GM19372 (cell line): ENCODE measurements at regions not wholly inside any gene's neighbourhood (a gene's known extent, or its start where the extent isn't known, plus 50 kb on each side); places are given as distances from the start of the nearest gene placed in this dataset.
"Not testable (repeated sequence)": the region's sequence is repeated elsewhere in the genome, so short reads cannot be mapped to it uniquely, and the experiment has no call there.

Source experiments
- ATAC-seq: cut with Tn5 transposase; IDR thresholded peaks from one replicate; pipeline ENCODE4 v1.9.1; 2021; ENCODE audit warnings: mild to moderate bottlenecking, low read depth, moderate library complexity; ENCODE audit not compliant: unreplicated experiment

- ATAC-seq, result no peak
Measured at GRCh38 chr13:65560936-65561335, 1669.2 kb downstream of the PCDH9 start.

DNA sequence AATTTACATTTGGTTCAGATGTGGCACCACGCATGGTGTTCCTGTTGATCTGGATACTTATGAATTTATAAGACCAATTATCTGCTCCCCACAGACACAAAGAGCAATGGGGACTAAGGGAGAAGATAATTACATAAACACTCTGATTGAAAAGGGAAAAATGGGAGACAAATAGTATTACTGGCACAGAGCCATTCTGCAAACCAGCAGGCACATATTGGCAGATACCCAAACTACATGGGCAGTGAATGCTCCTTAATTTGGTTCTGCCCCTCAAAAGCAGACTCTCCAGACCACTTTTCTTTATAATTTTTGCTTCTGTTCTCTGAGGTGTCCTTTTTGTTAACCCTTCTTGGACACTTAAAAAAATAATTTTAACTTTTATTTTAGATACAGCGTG lies 1674.2 kb downstream of the PCDH9 start:
- no peak for ATAC-seq

DNA sequence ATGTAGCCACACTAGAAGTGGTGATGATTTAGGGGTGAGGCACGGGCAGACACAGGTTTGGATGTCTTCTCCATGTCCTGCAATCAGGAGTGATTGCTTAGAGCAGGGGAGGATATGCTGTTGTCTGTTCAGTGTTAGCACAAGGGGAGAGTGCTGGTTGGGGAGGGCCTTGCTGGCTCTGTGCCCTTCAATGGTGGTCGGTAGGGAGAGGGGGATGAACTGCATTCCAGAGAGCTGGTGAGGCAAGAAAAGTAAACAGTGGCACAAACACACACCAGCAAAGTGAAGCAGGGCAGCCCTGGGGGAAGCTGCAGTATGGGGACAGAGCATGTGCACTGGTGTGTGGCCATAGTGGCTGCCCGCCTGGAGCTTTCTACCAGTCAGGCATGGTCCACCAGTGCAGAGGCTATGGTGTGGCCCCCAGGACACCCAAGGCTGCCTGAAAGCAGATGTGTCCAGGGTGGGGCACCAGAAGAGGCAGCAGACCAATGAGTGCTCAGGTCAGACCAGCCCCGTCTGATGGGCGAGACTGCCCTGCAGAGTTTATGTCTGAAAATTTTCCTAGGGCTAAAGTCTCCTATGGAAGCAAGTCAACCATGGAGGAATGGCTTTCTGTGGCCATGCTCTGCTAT lies 1676.9 kb downstream of the PCDH9 start:
- ATAC-seq, result no peak

DNA sequence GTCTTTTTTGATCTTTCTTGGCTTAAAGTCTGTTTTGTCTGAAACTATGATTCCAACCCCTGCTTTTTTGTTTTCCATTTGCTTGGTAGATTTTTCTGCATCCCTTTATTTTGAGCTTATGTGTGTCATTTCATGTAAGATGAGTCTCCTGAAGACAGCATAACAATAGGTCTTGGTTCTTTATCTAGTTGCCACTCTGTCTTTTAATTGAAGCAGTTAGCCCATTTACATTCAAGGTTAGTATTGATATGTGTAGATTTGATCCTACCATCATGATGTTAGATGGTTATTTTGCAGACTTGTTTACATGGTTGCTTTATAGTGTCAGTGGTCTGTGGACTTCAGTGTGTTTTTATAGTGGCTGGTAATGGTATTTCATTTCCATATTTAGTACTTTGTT lies 1678.9 kb downstream of the PCDH9 start:
- no peak for ATAC-seq

- ATAC-seq, result no peak
Measured at GRCh38 chr13:65540175-65540574, 1690.0 kb downstream of the PCDH9 start.

DNA sequence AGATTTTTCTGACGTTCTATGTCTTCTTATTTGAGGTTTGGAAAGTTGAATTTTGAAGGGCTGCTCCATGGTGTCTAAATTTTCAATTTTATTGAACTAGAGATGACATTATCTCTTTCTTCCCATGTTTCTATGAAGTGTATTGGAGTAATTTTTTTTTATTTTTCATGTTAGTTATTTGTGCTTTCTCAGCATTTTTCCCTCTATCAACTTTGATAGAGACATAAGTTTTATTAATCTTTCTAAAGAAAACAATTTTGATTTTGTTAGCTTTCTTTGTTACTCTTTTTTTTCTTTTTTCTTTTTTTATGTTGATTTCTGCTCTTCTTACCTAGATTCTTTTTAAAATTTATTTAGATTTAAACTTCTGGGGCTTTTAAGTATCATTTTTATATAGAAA lies 1694.8 kb downstream of the PCDH9 start:
- no peak for ATAC-seq

- ATAC-seq, result no peak
Measured at GRCh38 chr13:65532231-65532630, 1697.9 kb downstream of the PCDH9 start.

DNA sequence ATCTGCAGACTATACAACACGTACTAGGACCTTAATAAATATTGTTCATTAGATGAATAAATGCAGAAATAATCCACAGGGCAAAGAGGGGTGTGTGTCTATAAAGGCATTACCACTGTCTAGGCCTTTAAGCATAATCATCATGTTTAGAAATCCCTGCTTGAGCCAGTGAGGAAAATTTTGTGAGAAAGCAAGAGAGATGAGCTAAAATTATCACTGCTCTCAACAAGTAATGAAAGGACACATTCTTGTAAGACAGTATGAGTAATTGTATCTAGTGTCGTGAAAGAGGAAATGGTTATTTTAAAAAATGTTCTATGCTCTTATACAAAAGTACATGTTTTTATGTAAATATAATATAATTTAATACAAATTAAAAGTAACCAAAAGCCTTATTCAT lies 1699.4 kb downstream of the PCDH9 start:
- no peak for ATAC-seq

GRCh38 chr13:65529541-65529940 lies 1700.6 kb downstream of the PCDH9 start:
- no peak for ATAC-seq

DNA sequence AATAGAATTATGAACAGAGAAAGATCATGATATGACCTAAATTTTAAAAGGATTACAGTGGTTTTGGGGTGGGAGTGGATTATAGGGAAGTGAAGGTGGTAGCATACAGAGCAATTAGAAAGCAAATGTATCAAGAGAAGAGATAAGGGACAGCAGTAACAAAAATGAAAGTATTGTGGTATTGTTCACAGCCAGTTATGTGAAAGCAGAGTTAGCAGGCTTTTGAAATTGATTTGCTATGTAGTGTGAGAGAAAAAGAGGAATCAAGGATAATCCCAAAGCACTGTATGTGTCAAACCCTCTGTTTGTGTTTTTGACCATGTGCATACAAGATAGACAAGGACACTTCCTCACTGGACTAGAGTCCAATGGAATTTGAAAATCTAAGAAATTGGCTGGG lies 1721.4 kb downstream of the PCDH9 start:
- no peak for ATAC-seq

- no peak for ATAC-seq
Measured at GRCh38 chr13:65508338-65508737, 1721.8 kb downstream of the PCDH9 start.

GRCh38 chr13:65505941-65506340 lies 1724.2 kb downstream of the PCDH9 start:
- no peak for ATAC-seq

DNA sequence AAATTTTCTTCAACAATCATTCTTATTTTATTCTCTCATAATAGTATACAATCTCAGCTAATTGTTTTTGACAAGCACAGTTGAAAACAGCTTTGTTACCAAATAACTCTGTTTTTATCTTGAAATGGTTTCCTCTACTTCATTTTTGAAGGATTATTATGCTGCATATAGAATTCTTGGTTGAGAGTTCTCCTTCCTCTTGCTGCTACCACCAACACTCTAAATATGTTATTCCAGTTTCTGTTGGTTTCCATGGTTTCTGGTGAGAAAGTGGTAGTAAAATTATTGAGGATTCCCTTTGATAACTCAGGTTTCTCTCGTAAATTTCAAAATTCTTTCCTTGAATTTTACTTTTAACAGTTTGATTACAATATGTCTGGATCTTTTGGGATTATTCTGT lies 1725.9 kb downstream of the PCDH9 start:
- no peak for ATAC-seq

GRCh38 chr13:65500481-65500880 lies 1729.7 kb downstream of the PCDH9 start:
- no peak for ATAC-seq

- ATAC-seq, result no peak
Measured at GRCh38 chr13:65499256-65499655, 1730.9 kb downstream of the PCDH9 start.

DNA sequence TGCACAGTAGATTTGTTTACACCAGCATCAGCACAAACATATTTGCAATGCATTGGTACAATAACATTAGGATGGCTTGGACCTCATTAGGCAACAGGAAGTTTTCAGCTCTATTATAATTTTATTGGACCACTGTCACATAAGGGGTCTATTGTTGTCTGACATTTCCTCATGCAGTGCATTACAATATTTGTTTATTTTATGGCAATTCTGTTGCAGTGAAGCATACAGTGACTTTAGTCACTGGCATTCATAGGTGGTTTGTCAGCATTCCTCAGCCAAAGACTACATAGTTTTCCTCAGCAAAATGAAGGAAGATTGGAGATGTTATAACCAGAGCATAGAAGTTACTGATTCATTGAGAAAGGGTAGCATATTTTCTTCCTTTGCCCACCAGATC lies 1732.9 kb downstream of the PCDH9 start:
- ATAC-seq, result no peak

- not testable (repeated sequence) for ATAC-seq
Measured at GRCh38 chr13:65490725-65491124, 1739.4 kb downstream of the PCDH9 start.

GRCh38 chr13:65488606-65489005 lies 1741.5 kb downstream of the PCDH9 start:
- ATAC-seq, result no peak

- ATAC-seq, result no peak
Measured at GRCh38 chr13:65479692-65480091, 1750.4 kb downstream of the PCDH9 start.

- no peak for ATAC-seq
Measured at GRCh38 chr13:65473196-65473595, 1756.9 kb downstream of the PCDH9 start.

- no peak for ATAC-seq
Measured at GRCh38 chr13:65472336-65472735, 1757.8 kb downstream of the PCDH9 start.

DNA sequence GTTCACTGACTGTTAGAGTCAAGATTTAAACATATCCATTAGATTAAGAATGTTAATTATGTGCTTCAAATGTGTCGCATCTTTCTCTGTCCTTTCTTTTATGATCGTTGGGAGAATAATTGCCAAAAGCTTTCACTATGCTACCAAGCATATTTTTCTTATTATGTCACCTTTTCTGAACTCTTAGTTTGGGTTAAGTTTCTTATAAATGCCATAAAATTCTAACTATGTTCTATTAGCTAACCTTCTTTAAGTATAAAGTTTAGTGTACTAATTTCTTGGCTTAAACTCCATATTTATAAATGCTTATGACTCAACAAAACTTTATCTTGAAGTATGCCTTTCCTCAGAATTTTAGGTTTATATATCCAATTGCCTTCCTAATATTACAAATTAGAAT lies 1759.4 kb downstream of the PCDH9 start:
- no peak for ATAC-seq

- no peak for ATAC-seq
Measured at GRCh38 chr13:65468628-65469027, 1761.5 kb downstream of the PCDH9 start.
